ENCODE measurements at regions not wholly inside any gene's neighbourhood (a gene's known extent, or its start where the extent isn't known, plus 50 kb on each side); places are given as distances from the start of the nearest gene placed in this dataset.

- Histone ChIP-seq H3K36me3 (ENCODE audit: low read length) (no peaks in the 10 kb centered on the region), H4K20me1 (ENCODE audit: low read depth, low read length) (no peaks in the 10 kb centered on the region), H2AFZ (ENCODE audit: low read depth, low read length, severe bottlenecking) (no peak overlapping the region), H3K4me2 (ENCODE audit: low read depth, low read length, poor library complexity, severe bottlenecking) (no peak overlapping the region), H3K27ac (ENCODE audit: low read depth, low read length) (no peak overlapping the region), H3K4me3 (ENCODE audit: insufficient read depth, low read length, poor library complexity, severe bottlenecking) (no peak overlapping the region), H3K9ac (ENCODE audit: low read length) (no peak overlapping the region), H3K9me3 (ENCODE audit: insufficient read depth, low read length) (no peaks in the 10 kb centered on the region), H3K27me3 (ENCODE audit: low read length) (no peaks in the 10 kb centered on the region), H3K79me2 (ENCODE audit: insufficient read depth, low read length) (no peaks in the 10 kb centered on the region), H3F3A (ENCODE audit: insufficient read depth) (no peaks in the 10 kb centered on the region), H3K9me2 (replicated peaks; ENCODE audit: insufficient read depth, low read length) (no peaks in the 10 kb centered on the region)
- no peak for TF ChIP-seq EZH2phosphoT487 (conservative IDR thresholded peaks at IDR 0.05; ENCODE audit: low read length)
- TF ChIP-seq, protein P1, sequence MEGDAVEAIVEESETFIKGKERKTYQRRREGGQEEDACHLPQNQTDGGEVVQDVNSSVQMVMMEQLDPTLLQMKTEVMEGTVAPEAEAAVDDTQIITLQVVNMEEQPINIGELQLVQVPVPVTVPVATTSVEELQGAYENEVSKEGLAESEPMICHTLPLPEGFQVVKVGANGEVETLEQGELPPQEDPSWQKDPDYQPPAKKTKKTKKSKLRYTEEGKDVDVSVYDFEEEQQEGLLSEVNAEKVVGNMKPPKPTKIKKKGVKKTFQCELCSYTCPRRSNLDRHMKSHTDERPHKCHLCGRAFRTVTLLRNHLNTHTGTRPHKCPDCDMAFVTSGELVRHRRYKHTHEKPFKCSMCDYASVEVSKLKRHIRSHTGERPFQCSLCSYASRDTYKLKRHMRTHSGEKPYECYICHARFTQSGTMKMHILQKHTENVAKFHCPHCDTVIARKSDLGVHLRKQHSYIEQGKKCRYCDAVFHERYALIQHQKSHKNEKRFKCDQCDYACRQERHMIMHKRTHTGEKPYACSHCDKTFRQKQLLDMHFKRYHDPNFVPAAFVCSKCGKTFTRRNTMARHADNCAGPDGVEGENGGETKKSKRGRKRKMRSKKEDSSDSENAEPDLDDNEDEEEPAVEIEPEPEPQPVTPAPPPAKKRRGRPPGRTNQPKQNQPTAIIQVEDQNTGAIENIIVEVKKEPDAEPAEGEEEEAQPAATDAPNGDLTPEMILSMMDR (IDR thresholded peaks at IDR 0.05; ENCODE audit: insufficient read depth, low read length, poor library complexity, severe bottlenecking) = no peak
These were observed 87.2 kb upstream of the SOX5 start for GRCh38 chr12:24036438-24037216.

- TF ChIP-seq, protein P1 (IDR thresholded peaks at IDR 0.05; ENCODE audit: insufficient read depth, low read length, poor library complexity, severe bottlenecking) = no peak
- TF ChIP-seq EZH2phosphoT487 (conservative IDR thresholded peaks at IDR 0.05; ENCODE audit: low read length) = no peak
- Histone ChIP-seq H3F3A (ENCODE audit: insufficient read depth) (no peaks in the 10 kb centered on the region), H3K9ac (ENCODE audit: low read length) (no peak overlapping the region), H3K4me3 (ENCODE audit: insufficient read depth, low read length, poor library complexity, severe bottlenecking) (no peak overlapping the region), H3K79me2 (ENCODE audit: insufficient read depth, low read length) (no peaks in the 10 kb centered on the region), H3K9me2 (replicated peaks; ENCODE audit: insufficient read depth, low read length) (no peaks in the 10 kb centered on the region), H3K27ac (ENCODE audit: low read depth, low read length) (no peak overlapping the region), H3K9me3 (ENCODE audit: insufficient read depth, low read length) (no peaks in the 10 kb centered on the region), H3K36me3 (ENCODE audit: low read length) (no peaks in the 10 kb centered on the region), H3K27me3 (ENCODE audit: low read length) (no peaks in the 10 kb centered on the region), H2AFZ (ENCODE audit: low read depth, low read length, severe bottlenecking) (no peak overlapping the region), H4K20me1 (ENCODE audit: low read depth, low read length) (no peaks in the 10 kb centered on the region), H3K4me2 (ENCODE audit: low read depth, low read length, poor library complexity, severe bottlenecking) (no peak overlapping the region)
These were observed 85.4 kb upstream of the SOX5 start for GRCh38 chr12:24034894-24035293.

DNA sequence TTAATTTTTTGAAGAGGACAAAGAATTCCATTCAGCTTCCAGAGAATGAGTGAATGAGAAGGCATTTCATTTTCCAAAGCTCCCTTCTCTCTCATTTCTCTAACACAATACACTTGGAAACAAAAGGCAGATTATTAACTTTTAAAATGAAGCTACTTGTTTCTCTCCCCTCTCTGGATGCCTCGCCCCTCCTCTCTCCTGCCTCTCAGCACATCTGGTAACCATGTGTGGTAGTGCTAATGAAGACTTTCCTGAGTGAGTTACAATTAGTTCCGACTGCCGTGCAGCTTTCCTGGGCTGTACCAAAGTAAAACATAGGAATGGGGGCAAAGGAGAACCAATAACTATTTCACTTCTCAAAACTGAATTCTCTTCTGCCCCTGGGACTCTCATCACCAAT lies 84.7 kb upstream of the SOX5 start:
- TF ChIP-seq, protein P1 (IDR thresholded peaks at IDR 0.05; ENCODE audit: insufficient read depth, low read length, poor library complexity, severe bottlenecking) = no peak
- TF ChIP-seq EZH2phosphoT487 (conservative IDR thresholded peaks at IDR 0.05; ENCODE audit: low read length) = no peak
- H3K4me2 ChIP-seq (ENCODE audit: low read depth, low read length, poor library complexity, severe bottlenecking) = no peak overlapping the region
- H3F3A ChIP-seq (ENCODE audit: insufficient read depth) = no peaks in the 10 kb centered on the region
- H3K9me3 ChIP-seq (ENCODE audit: insufficient read depth, low read length) = no peaks in the 10 kb centered on the region
- no peaks in the 10 kb centered on the region for H3K27me3 ChIP-seq (ENCODE audit: low read length)
- H3K9me2 ChIP-seq (replicated peaks; ENCODE audit: insufficient read depth, low read length) = no peaks in the 10 kb centered on the region
- H2AFZ ChIP-seq (ENCODE audit: low read depth, low read length, severe bottlenecking) = no peak overlapping the region
- no peak overlapping the region for H3K4me3 ChIP-seq (ENCODE audit: insufficient read depth, low read length, poor library complexity, severe bottlenecking)
- H3K36me3 ChIP-seq (ENCODE audit: low read length) = no peaks in the 10 kb centered on the region
- H3K79me2 ChIP-seq (ENCODE audit: insufficient read depth, low read length) = no peaks in the 10 kb centered on the region
- no peak overlapping the region for H3K9ac ChIP-seq (ENCODE audit: low read length)
- H3K27ac ChIP-seq (ENCODE audit: low read depth, low read length) = no peak overlapping the region
- H4K20me1 ChIP-seq (ENCODE audit: low read depth, low read length) = no peaks in the 10 kb centered on the region
